ENCODE measurements at regions not wholly inside any gene's neighbourhood (a gene's known extent, or its start where the extent isn't known, plus 50 kb on each side); places are given as distances from the start of the nearest gene placed in this dataset.

DNA sequence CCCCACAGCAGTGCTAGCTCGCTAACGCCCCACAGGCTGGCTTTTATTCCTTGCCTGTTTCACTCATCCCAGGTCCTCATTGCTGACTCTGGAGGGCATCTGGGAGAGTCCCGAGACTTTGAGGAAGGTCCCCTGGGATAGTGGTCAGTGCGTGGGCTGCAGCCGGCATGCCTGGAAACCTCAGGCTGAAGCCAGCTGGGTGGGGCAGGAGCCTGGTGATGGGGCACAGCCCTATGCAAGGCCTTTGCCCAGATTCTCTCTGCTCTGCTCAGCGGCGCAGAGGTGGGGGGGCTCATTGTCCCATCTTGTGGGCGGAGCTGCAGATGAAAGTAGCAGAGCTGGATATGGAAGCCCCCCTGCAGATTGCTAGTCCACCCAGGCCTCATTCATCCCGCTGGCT lies 55.7 kb upstream of the SMAD6 start:
- TF ChIP-seq, protein P1, sequence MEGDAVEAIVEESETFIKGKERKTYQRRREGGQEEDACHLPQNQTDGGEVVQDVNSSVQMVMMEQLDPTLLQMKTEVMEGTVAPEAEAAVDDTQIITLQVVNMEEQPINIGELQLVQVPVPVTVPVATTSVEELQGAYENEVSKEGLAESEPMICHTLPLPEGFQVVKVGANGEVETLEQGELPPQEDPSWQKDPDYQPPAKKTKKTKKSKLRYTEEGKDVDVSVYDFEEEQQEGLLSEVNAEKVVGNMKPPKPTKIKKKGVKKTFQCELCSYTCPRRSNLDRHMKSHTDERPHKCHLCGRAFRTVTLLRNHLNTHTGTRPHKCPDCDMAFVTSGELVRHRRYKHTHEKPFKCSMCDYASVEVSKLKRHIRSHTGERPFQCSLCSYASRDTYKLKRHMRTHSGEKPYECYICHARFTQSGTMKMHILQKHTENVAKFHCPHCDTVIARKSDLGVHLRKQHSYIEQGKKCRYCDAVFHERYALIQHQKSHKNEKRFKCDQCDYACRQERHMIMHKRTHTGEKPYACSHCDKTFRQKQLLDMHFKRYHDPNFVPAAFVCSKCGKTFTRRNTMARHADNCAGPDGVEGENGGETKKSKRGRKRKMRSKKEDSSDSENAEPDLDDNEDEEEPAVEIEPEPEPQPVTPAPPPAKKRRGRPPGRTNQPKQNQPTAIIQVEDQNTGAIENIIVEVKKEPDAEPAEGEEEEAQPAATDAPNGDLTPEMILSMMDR (optimal IDR thresholded peaks at IDR 0.05 in 1 of 3, IDR thresholded peaks at IDR 0.05 in 1 of 3, conservative IDR thresholded peaks at IDR 0.05 in 1 of 3; ENCODE audit: extremely low read depth in 1 of 3, insufficient read depth in 2 of 3, low read length in 3 of 3): no peak
- TF ChIP-seq EZH2 (IDR thresholded peaks at IDR 0.05; ENCODE audit: low read length): no peak
